Stomach (tissue), 4 donors: ENCODE measurements at regions not wholly inside any gene's neighbourhood (a gene's known extent, or its start where the extent isn't known, plus 50 kb on each side); places are given as distances from the start of the nearest gene placed in this dataset.

ENCODE experiments used
- EP300 ChIP-seq: sonication (generic); formaldehyde crosslinking; IDR thresholded peaks from one replicate; pipeline ENCODE4 v1.6.1; 2017; ENCODE audit warnings: antibody characterized with exemption
- POLR2A ChIP-seq, 4 donors: fragments of 450-650 bp; IDR thresholded peaks; one replicate each; pipeline ENCODE4 v1.6.1; 2016; ENCODE audit warnings: antibody characterized with exemption in 4 of 4, control low read depth in 2 of 4, mild to moderate bottlenecking in 1 of 4, moderate library complexity in 1 of 4
- POLR2AphosphoS5 ChIP-seq, 3 donors: sonication (generic); formaldehyde crosslinking; IDR thresholded peaks; one replicate each; pipeline ENCODE4 v1.6.1; 2016; ENCODE audit warnings: antibody characterized with exemption in 3 of 3
- TF ChIP-seq, protein P1 (sequence below), 7 experiments: fragments of 450-650 bp in 4 of 7; fragments of 200-600 bp in 3 of 7; sonication (generic) in 3 of 7; IDR thresholded peaks; one replicate each; pipeline ENCODE4 v1.5.1; 2016 to 2019; ENCODE audit warnings: antibody characterized with exemption in 7 of 7, control low read depth in 2 of 7, mild to moderate bottlenecking in 1 of 7

DNA sequence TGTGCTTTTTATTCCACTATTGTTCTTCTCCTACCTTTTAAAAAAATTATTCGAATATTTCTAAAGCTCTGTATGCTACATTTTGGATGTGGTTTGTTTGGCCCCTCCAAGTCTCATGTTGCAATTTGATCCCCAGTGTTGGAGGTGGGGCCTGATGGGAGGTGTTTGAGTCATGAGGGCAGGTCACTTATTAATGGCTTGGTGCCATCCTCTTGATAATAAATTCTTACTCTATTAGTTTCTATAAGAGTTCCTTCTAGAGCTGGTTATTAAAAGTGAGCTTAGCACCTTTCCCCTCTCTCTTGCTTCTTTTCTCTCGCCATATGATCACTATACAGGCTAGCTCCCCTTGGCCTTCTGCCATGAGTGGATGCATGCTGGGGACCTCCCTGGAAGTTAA is 445.6 kb upstream of the PDE3A start:
- TF ChIP-seq POLR2A (IDR thresholded peaks at IDR 0.05): no peak
- TF ChIP-seq, protein P1, sequence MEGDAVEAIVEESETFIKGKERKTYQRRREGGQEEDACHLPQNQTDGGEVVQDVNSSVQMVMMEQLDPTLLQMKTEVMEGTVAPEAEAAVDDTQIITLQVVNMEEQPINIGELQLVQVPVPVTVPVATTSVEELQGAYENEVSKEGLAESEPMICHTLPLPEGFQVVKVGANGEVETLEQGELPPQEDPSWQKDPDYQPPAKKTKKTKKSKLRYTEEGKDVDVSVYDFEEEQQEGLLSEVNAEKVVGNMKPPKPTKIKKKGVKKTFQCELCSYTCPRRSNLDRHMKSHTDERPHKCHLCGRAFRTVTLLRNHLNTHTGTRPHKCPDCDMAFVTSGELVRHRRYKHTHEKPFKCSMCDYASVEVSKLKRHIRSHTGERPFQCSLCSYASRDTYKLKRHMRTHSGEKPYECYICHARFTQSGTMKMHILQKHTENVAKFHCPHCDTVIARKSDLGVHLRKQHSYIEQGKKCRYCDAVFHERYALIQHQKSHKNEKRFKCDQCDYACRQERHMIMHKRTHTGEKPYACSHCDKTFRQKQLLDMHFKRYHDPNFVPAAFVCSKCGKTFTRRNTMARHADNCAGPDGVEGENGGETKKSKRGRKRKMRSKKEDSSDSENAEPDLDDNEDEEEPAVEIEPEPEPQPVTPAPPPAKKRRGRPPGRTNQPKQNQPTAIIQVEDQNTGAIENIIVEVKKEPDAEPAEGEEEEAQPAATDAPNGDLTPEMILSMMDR (IDR thresholded peaks at IDR 0.05): no peak
- TF ChIP-seq EP300: no peak
- no peak for TF ChIP-seq POLR2AphosphoS5 (IDR thresholded peaks at IDR 0.05)
